ENCODE measurements at regions not wholly inside any gene's neighbourhood (a gene's known extent, or its start where the extent isn't known, plus 50 kb on each side); places are given as distances from the start of the nearest gene placed in this dataset.

DNA sequence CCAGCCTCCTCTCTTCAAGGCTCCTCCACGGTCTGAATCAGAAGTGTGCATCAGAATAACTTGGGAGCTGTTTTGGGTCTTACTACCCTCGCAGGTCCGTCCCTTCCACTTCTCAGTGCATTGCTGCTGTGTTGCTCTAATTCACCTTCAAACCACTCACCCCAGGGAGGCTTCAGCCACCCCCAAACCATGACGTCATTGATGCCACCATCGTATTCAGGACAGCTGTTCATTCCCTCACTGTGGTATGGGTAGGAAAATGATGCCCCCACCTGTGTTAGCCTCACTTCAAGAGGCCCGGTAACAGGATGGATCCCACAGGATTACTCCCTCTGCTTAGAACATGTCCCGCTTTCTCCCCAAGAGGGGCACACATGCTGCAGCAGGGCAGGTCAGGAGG lies 1005.7 kb downstream of the UQCRFS1 start:
- no peak for DNase-seq (ENCODE audit: low read depth in 2 of 3, low spot score in 1 of 3)

DNA sequence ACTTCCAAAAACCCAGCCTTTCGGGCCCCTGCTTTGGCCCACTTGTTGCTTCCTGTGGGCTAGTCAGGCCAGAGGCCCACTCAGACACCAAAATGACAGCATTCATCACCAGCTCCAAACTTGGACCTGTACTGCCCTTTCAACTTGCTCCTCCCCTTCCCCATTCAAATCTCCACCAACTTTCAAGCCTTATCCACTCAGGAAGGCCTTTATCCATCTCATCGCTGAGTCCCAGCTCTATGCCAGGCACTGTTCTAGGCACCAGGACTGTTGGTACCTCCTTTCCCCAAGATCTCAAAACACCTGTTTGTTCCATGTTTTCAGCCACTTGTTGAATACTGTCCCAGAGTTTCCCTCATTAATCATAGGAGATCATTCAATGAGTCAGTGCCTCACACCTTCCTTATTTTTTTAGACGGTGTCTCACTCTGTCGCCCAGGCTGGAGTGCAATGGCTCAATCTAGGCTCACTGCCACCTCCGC lies 1011.4 kb downstream of the UQCRFS1 start:
- no peak for DNase-seq (ENCODE audit: low read depth in 2 of 3, low spot score in 1 of 3)

DNA sequence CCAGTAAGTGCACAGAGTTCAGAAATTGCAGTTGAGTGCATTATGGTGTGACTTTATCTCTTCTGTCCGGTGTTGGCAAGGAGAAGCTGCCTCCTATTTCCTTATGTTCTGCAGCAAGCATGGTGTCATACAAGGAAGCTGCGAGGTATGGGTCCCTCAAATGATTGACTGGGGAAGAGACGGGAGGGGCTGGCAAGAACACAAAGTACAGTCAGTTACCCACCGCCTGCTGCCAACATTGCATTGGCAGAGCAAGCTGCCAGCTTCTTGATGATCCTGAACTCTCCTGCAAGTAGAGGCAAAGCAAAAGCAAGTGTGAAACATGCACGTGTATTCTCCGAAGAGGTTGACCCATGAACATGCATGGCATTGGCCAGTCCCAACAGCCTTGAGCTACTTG lies 1013.6 kb downstream of the UQCRFS1 start:
- DNase-seq (ENCODE audit: low read depth in 2 of 3, low spot score in 1 of 3): no peak

DNA sequence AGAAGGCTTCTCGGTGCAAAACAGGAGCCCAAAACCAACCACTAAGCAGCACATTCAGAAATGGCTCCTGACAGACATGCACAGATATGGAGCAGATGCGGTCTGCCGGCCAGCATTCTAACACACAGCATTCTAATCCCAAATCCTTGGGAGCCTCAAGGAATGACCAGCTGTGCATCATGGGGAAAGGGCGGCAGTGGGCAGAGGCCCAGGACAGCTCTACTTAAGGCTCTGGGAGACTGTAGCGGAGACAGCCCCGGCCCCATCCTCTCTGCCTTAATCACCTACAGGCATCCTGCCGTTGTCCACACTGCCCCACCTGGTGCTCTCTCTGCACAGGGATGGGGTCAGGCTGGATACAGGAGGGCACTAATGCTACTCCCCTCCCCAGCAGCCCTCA lies 1016.0 kb downstream of the UQCRFS1 start:
- DNase-seq (ENCODE audit: low read depth in 2 of 3, low spot score in 1 of 3): no peak

DNA sequence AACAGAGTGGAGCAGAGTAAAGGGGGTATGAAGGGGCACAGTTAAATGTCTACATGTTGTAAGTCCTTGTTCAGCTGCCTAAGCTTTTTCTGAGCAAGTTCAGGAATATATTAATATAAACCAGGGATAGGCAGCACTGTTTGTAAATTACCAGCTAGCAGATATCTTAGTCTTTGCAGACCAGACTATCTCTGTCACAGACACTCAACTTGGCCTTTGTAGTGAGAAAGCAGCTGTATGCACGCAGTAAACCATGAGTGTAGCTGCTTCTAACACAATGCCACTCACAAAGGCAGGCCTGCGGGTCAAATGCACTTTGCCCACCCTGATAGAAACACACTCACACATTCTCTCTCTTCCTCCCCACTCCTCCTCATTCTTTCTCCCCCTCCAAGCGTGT lies 1016.9 kb downstream of the UQCRFS1 start:
- DNase-seq (ENCODE audit: low read depth in 2 of 3, low spot score in 1 of 3): no peak

DNA sequence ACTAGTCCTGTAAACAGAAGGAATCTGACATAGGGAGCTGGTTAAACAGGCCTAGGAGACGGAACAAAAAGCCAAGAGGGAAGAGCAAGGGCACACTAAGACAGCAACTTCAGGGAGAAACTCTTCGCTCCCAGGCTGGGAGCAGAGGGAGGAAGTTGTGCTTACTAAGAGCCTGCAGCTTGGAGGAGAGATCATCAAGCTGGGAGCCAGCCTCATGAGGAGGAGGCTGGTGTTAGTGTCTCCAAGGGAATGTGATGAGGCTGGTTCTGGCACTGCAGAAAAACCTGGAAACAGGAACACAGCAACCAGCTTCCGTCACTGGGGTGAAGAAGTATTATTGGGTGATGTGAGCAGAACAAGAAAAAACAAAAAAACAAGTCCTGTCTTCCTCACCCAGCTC lies 1027.3 kb downstream of the UQCRFS1 start:
- DNase-seq (ENCODE audit: low read depth in 2 of 3, low spot score in 1 of 3): no peak

DNA sequence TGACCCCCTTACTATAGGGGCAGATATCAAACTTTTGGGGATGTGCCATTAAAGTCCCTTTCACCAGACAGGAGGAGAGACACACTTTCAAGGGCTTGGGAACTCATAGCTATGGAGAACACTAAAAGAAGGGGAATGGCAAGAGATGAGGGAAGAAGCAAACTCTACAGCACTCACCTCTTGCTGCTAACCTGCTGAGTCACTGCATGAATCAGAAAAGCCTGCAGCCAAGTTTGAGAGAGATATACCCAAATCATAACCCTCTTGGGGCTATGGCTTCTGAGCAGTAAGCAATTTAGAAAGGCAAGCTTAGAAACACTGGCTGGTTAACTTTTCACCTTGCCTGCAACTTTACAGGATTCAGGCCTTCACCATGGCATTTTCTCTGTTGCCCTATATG lies 1028.0 kb downstream of the UQCRFS1 start:
- DNase-seq (ENCODE audit: low read depth in 2 of 3, low spot score in 1 of 3): no peak

DNA sequence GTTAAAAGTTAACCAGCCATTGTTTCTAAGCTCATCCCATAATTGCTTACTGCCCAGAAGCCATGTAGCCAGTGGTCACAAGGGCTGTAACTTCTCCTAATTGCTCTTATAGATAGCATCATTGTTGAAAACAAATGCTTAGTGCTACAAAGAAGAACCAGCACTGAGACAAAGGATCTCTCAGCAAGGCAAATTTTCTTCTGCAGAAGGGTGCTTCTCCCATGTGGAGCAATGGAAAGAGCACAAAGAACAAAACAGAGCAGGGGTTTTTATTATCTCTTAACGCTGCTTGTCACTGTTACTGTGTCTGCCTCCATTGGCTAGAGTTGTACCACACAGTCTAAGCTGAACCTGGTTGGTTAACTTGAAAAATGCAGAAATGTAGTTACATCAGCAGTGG lies 1036.8 kb downstream of the UQCRFS1 start:
- no peak for DNase-seq (ENCODE audit: low read depth in 2 of 3, low spot score in 1 of 3)

DNA sequence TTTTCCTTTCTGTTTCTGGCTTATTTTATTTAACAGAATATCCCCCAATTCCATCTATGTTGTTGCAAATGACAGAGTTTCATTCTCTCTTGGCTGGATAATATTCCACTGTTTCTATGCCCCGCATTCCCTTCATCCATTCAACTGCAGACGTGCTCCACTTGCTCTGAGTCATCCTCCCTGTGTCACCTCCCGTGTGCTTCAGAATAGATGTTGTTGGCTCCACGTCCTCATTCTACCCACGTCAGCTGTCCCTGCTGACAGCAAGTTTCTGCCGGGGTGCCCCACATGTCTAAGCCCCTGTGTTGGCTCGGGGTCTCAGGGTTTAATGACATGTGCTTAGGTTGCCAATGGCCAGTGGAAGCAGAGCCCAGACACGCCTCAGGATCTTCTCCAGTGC lies 1041.0 kb downstream of the UQCRFS1 start:
- no peak for DNase-seq (ENCODE audit: low read depth in 2 of 3, low spot score in 1 of 3)

DNA sequence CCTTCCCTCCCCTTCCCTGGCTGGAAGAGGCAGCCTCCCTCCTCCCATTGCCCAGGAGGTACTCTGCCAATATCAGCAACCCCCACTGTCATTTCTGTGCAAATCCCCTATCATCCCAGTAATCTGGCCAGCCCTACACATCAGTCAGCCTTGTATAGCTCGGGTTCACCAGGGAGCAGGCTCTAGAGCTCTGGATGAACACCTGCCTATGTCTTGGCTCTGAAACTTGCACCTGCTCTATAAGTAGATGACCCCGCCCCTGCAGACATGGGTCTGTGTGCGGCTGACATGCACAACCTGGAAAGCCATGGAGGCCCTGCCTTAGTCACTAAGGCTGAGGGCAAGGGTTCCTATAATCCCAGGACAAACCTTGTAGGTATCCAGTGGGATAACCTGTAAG lies 1042.9 kb downstream of the UQCRFS1 start:
- no peak for DNase-seq (ENCODE audit: low read depth in 2 of 3, low spot score in 1 of 3)

DNA sequence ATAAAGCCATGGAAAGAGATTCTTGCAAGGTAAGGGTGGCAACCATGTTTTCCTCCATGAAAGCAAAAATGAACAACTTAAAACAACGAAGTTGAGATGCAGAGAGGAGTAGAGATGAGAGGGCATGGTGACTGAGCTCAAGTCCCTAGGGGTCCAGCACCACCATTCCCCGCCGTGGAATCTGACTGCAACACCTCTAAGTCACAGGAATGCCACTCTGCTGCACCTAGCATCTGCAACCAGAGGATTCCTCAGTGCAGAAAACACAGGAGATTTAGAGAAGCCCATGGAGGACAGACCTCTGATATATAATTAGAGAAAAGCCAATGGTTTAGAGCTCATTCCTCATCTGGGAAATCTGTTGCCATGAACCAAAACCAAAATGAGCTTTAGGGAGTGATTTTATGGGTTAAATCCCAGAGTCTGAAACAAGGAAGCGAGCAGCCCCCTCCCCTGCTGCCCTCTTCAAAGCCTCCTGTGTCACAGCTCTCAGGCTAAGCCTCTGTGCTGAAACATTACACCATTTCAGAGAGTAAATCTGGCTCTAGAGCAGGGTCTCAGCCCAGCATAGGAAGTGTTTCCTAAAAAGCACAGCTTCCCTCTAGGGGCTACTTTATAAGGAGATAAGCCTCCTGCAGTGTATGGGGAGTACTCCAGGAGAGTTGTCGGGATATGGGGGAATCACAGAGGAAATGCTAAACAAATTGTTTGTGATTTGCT lies 1043.6 kb downstream of the UQCRFS1 start:
- DNase-seq (ENCODE audit: low read depth in 2 of 3, low spot score in 1 of 3): no peak

DNA sequence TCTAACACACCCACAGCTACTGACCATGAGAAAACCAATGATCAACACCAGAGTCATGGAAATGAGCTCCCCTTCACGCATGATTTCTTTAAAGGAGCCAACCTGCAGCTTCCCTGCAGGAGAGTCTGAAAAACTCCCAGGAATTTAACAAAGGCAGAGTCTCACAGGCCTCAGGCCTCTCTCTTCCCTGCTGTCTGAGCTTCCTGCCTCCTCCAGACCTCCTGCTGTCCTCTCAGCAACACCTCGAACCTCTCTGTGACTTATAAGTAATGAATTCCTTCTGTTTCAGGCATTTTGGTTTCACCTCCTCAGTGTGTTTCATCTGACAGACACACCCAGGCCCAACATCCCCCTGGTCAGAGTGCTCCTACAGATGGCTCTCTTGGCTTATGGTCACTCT lies 1044.4 kb downstream of the UQCRFS1 start:
- DNase-seq (ENCODE audit: low read depth in 2 of 3, low spot score in 1 of 3): no peak

DNA sequence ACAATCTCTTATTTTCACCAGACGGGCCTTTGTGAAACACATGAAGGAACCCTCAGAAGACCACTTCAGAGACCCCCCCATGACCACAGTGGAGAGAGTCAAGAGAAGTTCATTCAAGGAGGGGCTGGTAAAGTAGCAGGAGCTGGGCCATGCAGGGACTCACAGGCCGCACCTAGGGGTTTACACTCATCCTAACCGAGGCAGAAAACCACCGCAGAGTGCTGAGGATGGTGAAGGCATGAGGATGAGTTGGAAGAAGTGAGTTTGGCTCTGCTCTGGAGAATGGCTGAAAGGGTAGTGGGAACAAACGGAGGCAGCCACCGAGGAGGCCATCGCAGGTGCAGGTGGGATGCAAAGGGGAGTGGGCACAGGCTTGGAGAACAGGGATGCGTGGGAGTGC lies 1046.9 kb downstream of the UQCRFS1 start:
- DNase-seq (ENCODE audit: low read depth in 2 of 3, low spot score in 1 of 3): no peak

DNA sequence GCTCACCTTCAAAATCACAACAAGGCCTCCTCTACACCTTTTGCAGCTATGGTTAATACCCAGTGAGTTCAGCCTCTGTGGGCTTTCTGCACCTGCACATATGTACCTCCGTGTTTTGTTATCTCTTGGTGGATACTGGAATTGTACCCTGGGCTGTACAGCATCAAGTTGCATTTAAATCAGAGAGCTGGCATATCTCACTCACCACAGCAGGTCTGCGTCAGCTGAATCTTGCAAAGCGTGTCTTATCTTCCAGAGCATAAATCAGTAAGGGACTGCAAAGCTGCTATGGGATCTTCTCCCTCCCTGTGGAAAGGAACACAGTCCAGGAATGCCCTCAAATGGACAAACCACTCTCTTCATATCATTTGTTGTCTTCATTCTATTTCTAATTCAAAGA lies 1048.7 kb downstream of the UQCRFS1 start:
- no peak for DNase-seq (ENCODE audit: low read depth in 2 of 3, low spot score in 1 of 3)

DNA sequence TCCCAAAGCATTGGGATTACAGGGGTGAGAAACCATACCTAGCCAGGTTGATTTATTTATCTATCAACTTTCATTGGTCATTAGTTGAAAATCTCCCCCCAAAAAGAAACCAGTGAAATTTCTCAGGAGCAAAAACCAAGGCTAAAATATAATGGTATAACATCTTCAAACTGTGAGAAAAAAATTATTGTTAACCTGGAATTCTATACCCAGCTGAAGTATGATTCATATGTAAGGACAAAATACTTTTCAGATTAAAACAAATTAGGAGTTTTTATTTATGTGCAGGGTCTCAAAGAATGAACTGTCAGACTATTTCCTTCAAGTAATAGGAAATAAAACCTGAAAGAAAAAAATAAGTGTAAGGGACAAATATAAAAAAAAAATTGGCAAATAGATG lies 1053.9 kb downstream of the UQCRFS1 start:
- no peak for DNase-seq (ENCODE audit: low read depth in 2 of 3, low spot score in 1 of 3)

DNA sequence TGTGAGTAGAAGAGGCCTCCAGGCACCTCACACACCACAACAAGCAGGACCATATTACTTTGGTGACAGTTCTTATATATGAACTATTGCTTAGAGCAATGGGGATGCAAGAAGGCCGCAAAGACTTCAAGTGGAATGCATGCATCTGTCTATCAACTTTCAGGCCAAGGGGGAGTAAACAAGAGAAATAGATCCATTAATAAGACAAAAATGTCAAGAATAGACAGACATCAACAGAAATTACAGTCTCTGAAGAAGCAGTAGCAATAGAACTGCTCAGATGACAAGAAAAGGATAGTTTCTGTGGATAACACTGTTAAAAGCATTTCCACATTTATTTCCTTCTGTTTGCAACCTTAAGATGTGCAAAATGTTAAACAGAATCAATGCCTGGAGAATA lies 1057.7 kb downstream of the UQCRFS1 start:
- DNase-seq (ENCODE audit: low read depth in 2 of 3, low spot score in 1 of 3): no peak

DNA sequence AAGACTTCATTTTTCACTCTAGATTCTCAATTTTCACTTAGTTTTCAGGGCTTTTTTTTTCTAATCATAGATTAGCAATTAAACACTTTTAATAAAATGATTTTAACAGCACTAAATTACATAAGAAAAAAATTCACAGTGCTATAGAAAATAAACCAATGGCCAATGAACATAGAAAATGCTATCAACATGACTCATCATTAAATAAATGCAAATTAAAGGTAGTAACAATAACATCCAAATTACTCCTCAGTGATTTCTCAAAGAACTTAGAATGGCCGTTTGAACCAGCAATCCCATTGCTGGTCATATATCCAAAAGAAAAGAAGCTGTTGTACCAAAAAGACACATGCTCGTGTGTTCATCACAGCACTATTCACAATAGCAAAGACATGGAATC lies 1058.9 kb downstream of the UQCRFS1 start:
- DNase-seq (ENCODE audit: low read depth in 2 of 3, low spot score in 1 of 3): no peak

DNA sequence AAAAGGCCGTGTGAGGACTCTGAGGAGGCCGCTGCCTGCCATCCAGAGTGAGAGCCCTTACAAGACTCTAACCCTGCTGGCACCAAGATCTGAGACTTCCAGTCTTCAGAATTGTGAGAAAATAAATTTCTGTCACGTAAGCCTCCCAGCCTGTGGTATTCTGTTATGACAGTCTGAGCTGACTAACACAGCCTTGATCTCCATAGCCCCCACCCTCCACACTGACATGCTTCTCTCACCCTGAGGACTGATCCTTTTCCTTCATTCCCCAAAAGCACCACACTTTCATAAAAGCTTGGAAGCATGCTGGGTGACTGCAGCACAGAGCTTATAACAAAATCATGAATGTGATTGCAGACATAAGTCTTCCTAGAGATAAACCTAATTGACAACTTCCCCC lies 1059.8 kb downstream of the UQCRFS1 start:
- no peak for DNase-seq (ENCODE audit: low read depth in 2 of 3, low spot score in 1 of 3)

DNA sequence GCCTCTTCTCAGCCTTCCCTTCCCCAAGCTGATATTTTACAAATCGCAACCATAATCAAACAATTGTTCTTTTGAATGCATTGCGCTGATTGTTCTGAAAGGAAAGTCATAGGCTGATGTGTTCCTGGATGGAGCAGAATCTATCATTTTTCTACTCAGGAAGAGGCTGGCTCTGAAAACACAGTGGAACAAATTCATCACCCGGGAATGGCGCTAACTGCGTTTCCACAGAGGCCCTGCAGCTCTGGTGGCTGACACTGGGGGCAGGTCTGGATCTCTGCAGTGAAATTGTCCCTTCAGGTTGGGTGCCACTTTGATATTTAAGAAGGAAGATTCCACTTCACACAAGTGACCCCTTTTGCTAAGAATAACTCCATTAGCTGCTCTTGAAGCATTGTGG lies 1060.8 kb downstream of the UQCRFS1 start:
- no peak for DNase-seq (ENCODE audit: low read depth in 2 of 3, low spot score in 1 of 3)

DNA sequence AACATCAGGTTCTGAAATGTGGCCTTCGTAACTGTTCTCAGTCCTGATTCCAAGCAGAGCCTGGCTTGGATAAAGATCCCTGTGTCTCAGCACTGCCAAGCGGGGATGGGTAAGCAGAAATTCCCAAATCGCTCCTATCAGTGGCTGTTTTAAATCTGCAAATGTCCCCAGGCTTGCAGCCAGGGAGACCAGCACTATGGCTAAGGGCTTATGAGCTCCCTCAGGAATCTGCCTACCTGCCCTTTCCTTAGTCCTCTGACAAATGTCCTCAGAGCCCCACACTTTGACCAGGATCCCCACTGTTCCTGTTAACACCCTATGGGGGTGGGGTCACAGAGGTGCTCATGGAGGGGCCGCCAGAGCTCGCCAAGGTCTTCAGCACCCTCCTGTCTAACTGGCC lies 1062.8 kb downstream of the UQCRFS1 start:
- DNase-seq (ENCODE audit: low read depth in 2 of 3, low spot score in 1 of 3): no peak

DNA sequence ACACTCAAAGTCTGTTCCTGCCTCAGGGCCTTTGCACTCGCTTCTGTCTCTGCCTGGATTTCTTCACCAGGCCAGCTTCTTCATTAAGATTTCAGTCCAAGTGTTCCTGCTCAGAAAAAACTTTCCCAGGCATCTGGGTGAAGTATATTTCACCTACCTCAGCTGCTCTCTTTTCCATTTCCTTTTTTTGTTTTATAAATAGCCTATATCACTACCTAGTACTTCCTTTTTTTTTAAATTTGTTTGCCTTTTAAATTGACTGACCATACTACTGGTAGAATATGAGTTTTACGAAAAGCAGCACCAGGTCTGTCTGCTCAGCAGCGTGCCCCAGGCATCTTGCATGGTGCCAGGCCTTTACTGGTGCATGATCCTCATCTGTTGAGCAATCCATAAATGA lies 1064.4 kb downstream of the UQCRFS1 start:
- DNase-seq (ENCODE audit: low read depth in 2 of 3, low spot score in 1 of 3): no peak

DNA sequence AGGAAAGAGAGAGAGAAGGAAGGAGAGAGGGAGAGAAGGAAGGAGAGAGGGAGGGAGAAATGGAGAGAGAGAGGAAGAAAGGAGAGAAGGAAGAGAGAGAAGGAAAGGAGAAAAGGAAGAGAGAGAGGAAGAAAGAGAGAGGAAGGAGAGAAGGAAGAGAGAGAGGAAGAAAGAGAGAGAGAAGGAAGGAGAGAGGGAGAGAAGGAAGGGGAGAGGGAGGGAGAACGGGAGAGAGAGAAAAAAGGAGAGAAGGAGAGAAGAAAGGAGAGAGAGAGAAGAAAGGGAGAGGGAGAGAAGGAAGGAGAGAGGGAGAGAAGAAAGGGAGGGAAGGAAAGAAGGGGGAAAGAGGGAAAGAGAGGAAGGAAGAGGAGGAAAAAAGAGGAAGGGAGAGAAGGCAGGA lies 1070.7 kb downstream of the UQCRFS1 start:
- no peak for DNase-seq (ENCODE audit: low read depth in 2 of 3, low spot score in 1 of 3)

DNA sequence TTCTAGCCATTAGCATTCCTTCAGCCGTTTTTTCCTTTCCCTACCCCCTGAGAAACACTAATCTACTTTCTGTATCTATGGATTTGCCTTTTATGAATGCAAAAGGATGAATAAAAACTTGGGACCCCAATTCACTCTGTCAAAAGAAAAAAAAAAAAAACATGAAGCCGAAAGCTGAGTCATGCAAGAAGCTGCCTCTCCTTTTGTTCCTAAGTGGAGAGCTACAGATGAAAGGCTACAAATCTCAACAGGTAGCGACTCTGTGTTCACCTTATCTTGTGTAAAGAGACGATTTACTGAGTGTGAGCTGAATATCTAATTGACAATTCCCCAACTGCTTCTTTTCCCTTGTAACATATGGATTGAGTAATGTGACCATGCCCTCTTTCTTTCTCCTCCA lies 1072.8 kb downstream of the UQCRFS1 start:
- DNase-seq (ENCODE audit: low read depth in 2 of 3, low spot score in 1 of 3): no peak

DNA sequence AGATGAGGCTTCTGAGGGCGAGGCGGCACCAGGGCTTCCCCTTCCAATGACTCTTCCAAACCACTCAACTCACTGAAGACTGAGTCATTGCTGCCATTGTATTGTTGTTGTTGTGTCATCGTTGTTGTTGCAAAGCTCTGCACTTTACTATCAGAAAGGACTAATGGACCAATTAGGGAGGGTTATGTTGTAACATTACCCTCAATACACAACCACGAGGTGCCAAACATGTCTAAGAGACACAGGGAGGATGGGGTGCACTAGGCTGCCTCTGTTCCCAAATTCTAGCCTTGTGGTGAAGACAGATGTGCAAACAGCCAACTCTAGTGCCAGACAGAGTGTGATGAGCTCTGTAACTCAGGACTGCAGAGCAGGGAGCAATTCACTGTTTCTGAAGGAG lies 1075.2 kb downstream of the UQCRFS1 start:
- DNase-seq (ENCODE audit: low read depth in 2 of 3, low spot score in 1 of 3): no peak

All from stimulated activated CD4-positive, alpha-beta T cell treated with anti-CD3 and anti-CD28 coated beads, Interleukin-12 subunit alpha, Interleukin-12 subunit beta, amount 100 ng/mL, for 48 hours (primary cell).